HEK293 (cell line): ENCODE measurements at regions not wholly inside any gene's neighbourhood (a gene's known extent, or its start where the extent isn't known, plus 50 kb on each side); places are given as distances from the start of the nearest gene placed in this dataset.

Source experiments
- CTCF ChIA-PET: fragments of 350-600 bp; formaldehyde crosslinking; extraction: SDS; loops from one replicate; lab custom pipeline; 2021; ENCODE audit warnings: antibody characterized with exemption; lab: Yijun Ruan, JAX
- POLR2A ChIA-PET: fragments of 300-600 bp; formaldehyde crosslinking; extraction: SDS; loops from one replicate; lab custom pipeline; 2020; ENCODE audit warnings: antibody characterized with exemption, inconsistent platforms; lab: Yijun Ruan, JAX
- H3K27ac ChIP-seq: fragments of 200-500 bp; sonication (Bioruptor generic); 2 replicates; pipeline ENCODE4 v1.5.1; 2014; ENCODE audit warnings: low read depth, low read length, control low read depth, inconsistent platforms; ENCODE audit errors: extremely low read depth
- H3K36me3 ChIP-seq, 2 experiments: fragments of 200-500 bp in 1 of 2; sonication (Bioruptor generic) in 1 of 2; 1 replicate in 1 of 2; 2 replicates in 1 of 2; pipeline ENCODE4 v1.5.1; 2014 to 2017; ENCODE audit warnings: inconsistent platforms in 2 of 2, low read length in 2 of 2; ENCODE audit not compliant: control insufficient read depth in 2 of 2, insufficient read depth in 1 of 2
- H3K4me1 ChIP-seq: fragments of 200-500 bp; sonication (Bioruptor generic); 2 replicates; pipeline ENCODE4 v1.5.1; 2014; ENCODE audit warnings: mild to moderate bottlenecking, low read length, inconsistent platforms; ENCODE audit not compliant: control insufficient read depth, insufficient read depth
- H3K4me3 ChIP-seq: 2 replicates; pipeline ENCODE4 v1.5.1; 2011; ENCODE audit warnings: low read depth, mild to moderate bottlenecking, control low read depth, low read length, moderate library complexity
- H3K9me3 ChIP-seq: fragments of 200-500 bp; sonication (Bioruptor generic); 2 replicates; pipeline ENCODE4 v1.5.1; 2014; ENCODE audit warnings: low read depth, low read length, inconsistent platforms; ENCODE audit not compliant: control insufficient read depth, insufficient read depth
- AEBP2 ChIP-seq: fragments of 450-650 bp; formaldehyde crosslinking; IDR thresholded peaks from 2 replicates; pipeline ENCODE4 v1.5.1; 2016; ENCODE audit warnings: missing biosample characterization, missing genetic modification characterization, borderline replicate concordance
- BCL11A ChIP-seq: fragments of 450-650 bp; formaldehyde crosslinking; IDR thresholded peaks from 2 replicates; pipeline ENCODE4 v1.5.1; 2016; ENCODE audit warnings: low read depth, missing biosample characterization, missing genetic modification characterization
- CTCF ChIP-seq: fragments of 450-650 bp; formaldehyde crosslinking; IDR thresholded peaks from 2 replicates; pipeline ENCODE4 v1.5.1; 2016; ENCODE audit warnings: missing biosample characterization, missing genetic modification characterization
- GLI4 ChIP-seq: fragments of 450-650 bp; formaldehyde crosslinking; IDR thresholded peaks from 2 replicates; pipeline ENCODE4 v1.5.1; 2016; ENCODE audit warnings: missing biosample characterization, missing genetic modification characterization
- HOXD13 ChIP-seq: sonication (generic); formaldehyde crosslinking; IDR thresholded peaks from 2 replicates; pipeline ENCODE4 v1.8.0; 2022; ENCODE audit warnings: missing genetic modification reagents, borderline replicate concordance
- MEIS1 ChIP-seq: sonication (generic); formaldehyde crosslinking; IDR thresholded peaks from 2 replicates; pipeline ENCODE4 v1.8.1; 2022; ENCODE audit warnings: missing genetic modification reagents, mild to moderate bottlenecking, borderline replicate concordance
- SCRT1 ChIP-seq: fragments of 450-650 bp; formaldehyde crosslinking; IDR thresholded peaks from 2 replicates; pipeline ENCODE4 v1.5.1; 2016; ENCODE audit warnings: missing biosample characterization, missing genetic modification characterization, borderline replicate concordance
- ZFP41 ChIP-seq: fragments of 450-650 bp; formaldehyde crosslinking; IDR thresholded peaks from 2 replicates; pipeline ENCODE4 v1.5.1; 2016; ENCODE audit warnings: missing biosample characterization, missing genetic modification characterization, borderline replicate concordance
- ZNF133 ChIP-seq: fragments of 450-650 bp; formaldehyde crosslinking; IDR thresholded peaks from 2 replicates; pipeline ENCODE4 v1.5.1; 2016; ENCODE audit warnings: missing biosample characterization, missing genetic modification characterization
- ZNF391 ChIP-seq: fragments of 450-650 bp; formaldehyde crosslinking; IDR thresholded peaks from 2 replicates; pipeline ENCODE4 v1.5.1; 2016; ENCODE audit warnings: low read depth, missing biosample characterization, missing genetic modification characterization, borderline replicate concordance
- ZNF394 ChIP-seq: fragments of 450-650 bp; formaldehyde crosslinking; IDR thresholded peaks from 2 replicates; pipeline ENCODE4 v1.5.1; 2016; ENCODE audit warnings: missing biosample characterization, missing genetic modification characterization, mild to moderate bottlenecking, moderate library complexity, borderline replicate concordance
- ZNF530 ChIP-seq: fragments of 450-650 bp; formaldehyde crosslinking; IDR thresholded peaks from 2 replicates; pipeline ENCODE4 v1.5.1; 2016; ENCODE audit warnings: low read depth, missing biosample characterization, missing genetic modification characterization
- ZNF596 ChIP-seq: fragments of 450-650 bp; IDR thresholded peaks from 2 replicates; pipeline ENCODE4 v1.5.0; 2018; ENCODE audit warnings: missing biosample characterization, mild to moderate bottlenecking, missing genetic modification characterization, moderate library complexity
- ZNF623 ChIP-seq: fragments of 450-650 bp; formaldehyde crosslinking; IDR thresholded peaks from 2 replicates; pipeline ENCODE4 v1.5.1; 2016; ENCODE audit warnings: missing biosample characterization, missing genetic modification characterization
- ZNF639 ChIP-seq: fragments of 450-650 bp; formaldehyde crosslinking; IDR thresholded peaks from 2 replicates; pipeline ENCODE4 v1.5.1; 2016; ENCODE audit warnings: missing biosample characterization, missing genetic modification characterization
- ZNF677 ChIP-seq: fragments of 450-650 bp; IDR thresholded peaks from 2 replicates; pipeline ENCODE4 v1.5.0; 2018; ENCODE audit warnings: missing biosample characterization, mild to moderate bottlenecking, missing genetic modification characterization, moderate library complexity
- ZNF701 ChIP-seq: fragments of 450-650 bp; formaldehyde crosslinking; IDR thresholded peaks from 2 replicates; pipeline ENCODE4 v1.5.1; 2016; ENCODE audit warnings: missing biosample characterization, missing genetic modification characterization
- ZNF747 ChIP-seq: fragments of 450-650 bp; formaldehyde crosslinking; IDR thresholded peaks from 2 replicates; pipeline ENCODE4 v1.5.1; 2016; ENCODE audit warnings: missing biosample characterization, missing genetic modification characterization

- CTCF ChIA-PET = no interaction called here
- POLR2A ChIA-PET = no interaction called here
- TF ChIP-seq BCL11A (tag by site-specific recombination) (no peak), ZFP41 (no peak), SCRT1 (tag by site-specific recombination) (no peak), ZNF596 (no peak), ZNF747 (tag by site-specific recombination) (no peak), MEIS1 (CRISPR knock-in tag) (no peak), AEBP2 (tag by site-specific recombination) (no peak), HOXD13 (CRISPR knock-in tag) (no peak), ZNF677 (tag by site-specific recombination) (no peak), ZNF639 (no peak), GLI4 (tag by site-specific recombination) (no peak), CTCF (tag by site-specific recombination) (no peak), ZNF391 (tag by site-specific recombination) (no peak), ZNF530 (tag by site-specific recombination) (no peak), ZNF133 (tag by site-specific recombination) (no peak), ZNF623 (tag by site-specific recombination) (no peak)
- Histone ChIP-seq H3K27ac (no peak overlapping the region), H3K36me3 (peaks cover 0 to 5% of the 10 kb centered on the region in 2 experiments; a peak in 1 of 3 replicates), H3K4me3 (no peak overlapping the region), H3K9me3 (no peaks in the 10 kb centered on the region), H3K4me1 (no peaks in the 10 kb centered on the region)
Measured at GRCh38 chr4:20423420-20423819, 171.7 kb downstream of the SLIT2 start.

GRCh38 chr4:20426028-20426427 is 174.3 kb downstream of the SLIT2 start:
- no peak for TF ChIP-seq ZNF394 (tag by site-specific recombination)
- no peak for TF ChIP-seq ZNF701 (tag by site-specific recombination)
- ChIA-PET POLR2A (interaction anchor here (0.6 kb wide), 1 partner anchor 174 kb away, joined by 3 read pairs; the partner anchor contains the start of gene SLIT2), CTCF (interaction anchor here (0.6 kb wide), 3 partner anchors 65 to 1522 kb away, joined by 3 to 7 read pairs (median 3); no protein-coding TSS in a partner anchor)
- no peak overlapping the region for H3K4me3 ChIP-seq
- no peak overlapping the region for H3K27ac ChIP-seq
- no peaks in the 10 kb centered on the region for H3K4me1 ChIP-seq
- H3K9me3 ChIP-seq = no peaks in the 10 kb centered on the region
- H3K36me3 ChIP-seq = peaks cover 0 to 2% of the 10 kb centered on the region in 2 experiments; a peak in 1 of 3 replicates
